ENCODE measurements at regions not wholly inside any gene's neighbourhood (a gene's known extent, or its start where the extent isn't known, plus 50 kb on each side); places are given as distances from the start of the nearest gene placed in this dataset.

DNA sequence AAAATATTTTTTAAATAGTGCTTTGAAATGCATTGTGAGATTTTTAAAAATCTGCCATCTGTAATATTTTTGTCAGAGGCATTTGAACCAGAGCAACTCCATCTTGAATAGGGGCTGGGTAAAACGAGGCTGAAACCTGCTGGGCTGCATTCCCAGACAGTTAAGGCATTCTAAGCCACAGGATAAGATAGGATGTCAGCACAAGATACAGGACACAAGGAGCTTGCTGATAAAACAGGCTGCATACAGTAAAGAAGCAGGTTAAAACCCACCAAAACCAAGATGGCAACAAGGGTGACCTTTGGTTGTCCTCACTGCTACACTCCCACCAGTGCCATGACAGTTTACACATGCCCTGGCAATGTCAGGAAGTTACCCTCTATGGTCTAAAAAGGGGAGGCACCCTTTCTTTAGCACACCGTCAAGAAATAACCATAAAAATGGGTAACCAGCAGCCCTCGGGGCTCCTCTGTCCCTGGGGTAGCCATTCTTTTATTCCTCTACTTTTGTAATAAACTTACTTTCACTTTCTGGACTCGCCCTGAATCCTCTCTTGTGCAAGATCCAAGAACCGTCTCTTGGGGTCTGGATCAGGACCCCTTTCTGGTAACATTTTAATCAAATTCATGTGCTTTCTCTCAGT is 273.7 kb downstream of the SEMA3D start:
- TF ChIP-seq PATZ1 (CRISPR knock-in tag; IDR thresholded peaks at IDR 0.05; ENCODE audit: borderline replicate concordance) (no peak), PPARA (CRISPR knock-in tag; IDR thresholded peaks at IDR 0.05; ENCODE audit: borderline replicate concordance) (no peak), TCF4 (CRISPR knock-in tag; IDR thresholded peaks at IDR 0.05; ENCODE audit: borderline replicate concordance) (no peak), CREB5 (CRISPR knock-in tag; IDR thresholded peaks at IDR 0.05; ENCODE audit: low read depth) (no peak), ZNF70 (CRISPR knock-in tag; IDR thresholded peaks at IDR 0.05) (no peak), ARNTL (CRISPR knock-in tag; IDR thresholded peaks at IDR 0.05; ENCODE audit: borderline replicate concordance, low read depth) (no peak)
